LNCaP clone FGC (cell line): ENCODE measurements at regions not wholly inside any gene's neighbourhood (a gene's known extent, or its start where the extent isn't known, plus 50 kb on each side); places are given as distances from the start of the nearest gene placed in this dataset.

Experiments used
- DNase-seq: peaks from one replicate; pipeline ENCODE4 v3.0.0-alpha.2; 2011; ENCODE audit warnings: low read depth
- H3K4me3 ChIP-seq: 2 replicates; pipeline ENCODE4 v1.5.1; 2011; ENCODE audit warnings: mild to moderate bottlenecking, low read depth, low read length, control low read depth
- CTCF ChIP-seq: IDR thresholded peaks from 2 replicates; pipeline ENCODE4 v1.5.1; 2012; ENCODE audit warnings: mild to moderate bottlenecking; ENCODE audit not compliant: control insufficient read depth, insufficient read depth; ENCODE audit errors: extremely low read depth

DNA sequence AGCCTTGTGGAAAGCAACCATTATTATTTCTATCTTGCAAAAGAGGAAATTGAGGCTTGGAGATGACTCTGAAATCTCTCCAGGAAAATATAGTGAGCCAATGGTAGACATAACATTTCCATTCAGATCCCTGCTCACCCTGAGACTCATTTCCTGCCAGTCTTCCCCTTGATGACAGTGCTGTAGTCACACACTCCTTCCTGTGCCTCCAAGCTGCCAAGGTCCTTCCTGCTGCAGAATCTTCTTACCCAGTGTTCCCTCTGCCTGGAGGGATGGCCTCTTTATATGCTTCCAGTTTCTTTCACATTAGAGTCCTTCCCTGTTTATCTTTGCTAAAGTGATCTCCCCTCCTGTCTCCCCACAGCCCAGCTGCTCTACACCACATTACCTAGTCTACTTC, 648.1 kb downstream of the TOX3 start:
- no peak for DNase-seq
- no peak for TF ChIP-seq CTCF
- H3K4me3 ChIP-seq: no peak overlapping the region

GRCh38 chr16:51896013-51896412, 650.9 kb downstream of the TOX3 start:
- no peak for TF ChIP-seq CTCF
- no peak for DNase-seq
- no peak overlapping the region for H3K4me3 ChIP-seq

GRCh38 chr16:51892293-51893007, 654.5 kb downstream of the TOX3 start:
- no peak for DNase-seq
- TF ChIP-seq CTCF: no peak
- no peak overlapping the region for H3K4me3 ChIP-seq

DNA sequence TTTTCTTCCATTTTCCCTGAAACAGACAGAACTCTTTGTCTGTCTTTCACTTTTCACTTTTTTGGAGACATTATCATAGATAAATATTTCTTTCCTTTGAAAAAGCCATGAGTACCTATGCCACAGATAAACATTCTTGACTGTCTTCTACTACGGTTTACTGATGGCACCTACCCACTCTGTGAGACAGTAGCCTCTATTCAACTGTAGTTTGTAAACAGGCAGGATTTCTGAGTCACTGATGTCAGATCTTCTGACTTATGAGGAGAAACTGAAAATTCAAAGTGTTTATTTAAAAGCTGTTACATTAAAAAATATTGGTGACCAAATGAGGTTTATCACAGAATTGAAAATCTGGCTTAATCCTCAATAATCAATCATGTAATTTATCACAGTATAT, 658.4 kb downstream of the TOX3 start:
- H3K4me3 ChIP-seq: no peak overlapping the region
- no peak for TF ChIP-seq CTCF
- DNase-seq: no peak

DNA sequence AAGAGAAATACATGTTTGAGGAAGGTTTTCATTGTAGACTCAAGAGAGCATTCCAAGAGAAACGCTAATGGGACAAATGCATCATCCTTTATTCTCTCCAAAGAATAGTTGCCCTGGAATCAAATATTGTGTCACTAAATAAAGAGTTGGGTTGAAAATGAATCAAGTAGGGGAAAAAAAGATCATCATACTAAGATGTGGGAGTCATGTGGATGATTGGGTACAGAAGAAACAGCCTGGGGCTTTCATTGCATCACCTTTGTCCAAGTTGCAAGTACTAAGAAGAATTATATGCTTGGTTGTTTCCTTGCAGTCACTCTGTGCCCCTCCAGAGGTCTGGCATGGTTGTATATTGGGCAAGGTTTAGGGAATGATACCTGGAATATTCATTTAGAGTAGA, 658.9 kb downstream of the TOX3 start:
- TF ChIP-seq CTCF: no peak
- no peak overlapping the region for H3K4me3 ChIP-seq
- no peak for DNase-seq

GRCh38 chr16:51886456-51886855, 660.5 kb downstream of the TOX3 start:
- no peak overlapping the region for H3K4me3 ChIP-seq
- DNase-seq: no peak
- no peak for TF ChIP-seq CTCF

GRCh38 chr16:51884773-51885172, 662.2 kb downstream of the TOX3 start:
- no peak for DNase-seq
- no peak for TF ChIP-seq CTCF
- H3K4me3 ChIP-seq: no peak overlapping the region
